Forelimb muscle (tissue), 1 donor: ENCODE measurements at regions not wholly inside any gene's neighbourhood (a gene's known extent, or its start where the extent isn't known, plus 50 kb on each side); places are given as distances from the start of the nearest gene placed in this dataset.
"Not testable (repeated sequence)": the region's sequence is repeated elsewhere in the genome, so short reads cannot be mapped to it uniquely, and the experiment has no call there.

Source experiments
- DNase-seq: peaks from one replicate; pipeline ENCODE4 v3.0.0-alpha.2; 2013; ENCODE audit warnings: low read depth

GRCh38 chr2:81073412-81073811, 768.9 kb upstream of the LRRTM1 start:
- DNase-seq: no peak

DNA sequence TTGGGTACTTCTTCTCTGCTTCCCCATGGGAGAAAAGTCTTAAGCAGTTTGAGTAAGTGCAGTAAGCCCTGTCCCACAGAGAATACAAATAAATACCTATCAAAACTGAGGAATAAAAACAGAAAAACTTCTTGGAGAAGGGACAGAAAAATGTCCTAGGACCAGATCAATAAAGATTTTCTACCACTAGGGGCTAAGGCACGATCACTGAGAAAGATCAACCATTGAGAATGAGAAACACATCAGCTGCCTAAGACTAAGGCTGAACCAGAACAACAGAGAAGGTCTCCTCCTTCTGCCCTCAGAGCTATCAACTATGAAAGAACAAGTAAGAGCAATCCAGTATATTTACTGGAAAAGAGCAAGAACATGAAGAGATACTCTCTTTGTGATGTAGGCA, 763.6 kb upstream of the LRRTM1 start:
- DNase-seq: no peak

- no peak for DNase-seq
Measured at GRCh38 chr2:81061016-81061415, 756.5 kb upstream of the LRRTM1 start.

DNA sequence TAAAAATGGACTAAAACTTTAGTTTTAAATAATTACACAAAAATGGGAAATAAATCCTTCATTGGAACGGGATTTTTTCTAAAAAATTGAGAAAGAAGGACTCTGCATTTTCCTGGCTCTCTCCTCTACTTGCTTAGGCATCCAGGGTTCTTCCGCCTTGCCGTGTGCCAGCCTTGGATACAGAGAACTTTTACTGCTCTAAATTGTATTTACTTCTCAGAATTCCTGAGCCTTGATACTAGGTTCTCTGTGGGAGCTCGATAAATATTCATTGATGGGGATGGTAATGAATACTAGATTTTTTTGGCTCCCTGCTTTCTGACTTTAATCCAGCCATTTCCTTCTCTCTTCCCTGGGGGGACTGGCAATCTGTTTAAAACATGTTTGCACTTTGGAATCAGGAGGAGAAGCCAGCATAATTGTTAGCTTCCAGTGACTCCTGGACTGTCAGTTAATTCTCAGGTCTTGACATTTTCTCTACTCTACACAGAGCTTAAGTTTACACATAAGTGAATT, 746.1 kb upstream of the LRRTM1 start:
- DNase-seq: no peak

- DNase-seq: no peak
Measured at GRCh38 chr2:81043681-81044080, 739.1 kb upstream of the LRRTM1 start.

- DNase-seq: no peak
Measured at GRCh38 chr2:81007104-81007503, 702.6 kb upstream of the LRRTM1 start.

GRCh38 chr2:81002906-81003305, 698.4 kb upstream of the LRRTM1 start:
- no peak for DNase-seq

GRCh38 chr2:80987466-80987865, 682.9 kb upstream of the LRRTM1 start:
- DNase-seq: no peak

DNA sequence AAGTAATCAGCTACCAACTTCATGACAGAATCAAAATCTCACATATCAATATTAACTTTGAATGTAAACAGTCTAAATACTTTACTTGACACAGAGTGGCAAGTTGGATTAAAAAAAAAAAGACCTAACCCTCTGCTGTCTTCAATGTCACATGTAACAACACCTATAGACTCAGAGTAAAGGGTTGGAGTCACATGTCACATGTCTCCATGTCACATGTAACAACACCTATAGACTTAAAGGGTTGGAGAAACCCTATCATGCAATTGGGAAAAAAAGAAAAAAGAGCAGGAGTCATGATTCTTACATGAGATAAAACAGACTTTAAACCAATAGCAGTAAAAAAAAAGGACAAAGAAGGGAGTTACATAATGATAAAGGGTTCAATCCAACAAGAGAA, 665.3 kb upstream of the LRRTM1 start:
- no peak for DNase-seq

DNA sequence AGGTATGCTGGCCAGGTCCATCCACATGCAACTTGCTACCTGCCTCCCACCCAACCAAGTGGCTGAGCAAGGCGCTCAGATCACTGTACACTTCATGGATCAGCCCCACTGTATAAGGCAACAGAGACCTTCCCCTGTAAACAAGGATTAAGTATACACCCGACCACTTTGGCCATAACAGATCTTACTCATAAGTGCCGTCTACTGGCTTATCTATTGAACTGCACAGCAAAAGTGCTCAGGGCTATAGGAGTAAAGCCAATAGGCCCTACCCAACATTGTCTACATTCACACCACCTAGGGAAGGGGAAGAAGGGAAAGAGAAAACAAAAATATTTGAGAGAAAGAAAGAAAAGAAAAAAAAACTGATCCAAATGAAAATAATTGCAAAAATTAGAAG, 663.9 kb upstream of the LRRTM1 start:
- DNase-seq: no peak

- no peak for DNase-seq
Measured at GRCh38 chr2:80947601-80948130, 643.1 kb upstream of the LRRTM1 start.

GRCh38 chr2:80943487-80943886, 638.9 kb upstream of the LRRTM1 start:
- no peak for DNase-seq

DNA sequence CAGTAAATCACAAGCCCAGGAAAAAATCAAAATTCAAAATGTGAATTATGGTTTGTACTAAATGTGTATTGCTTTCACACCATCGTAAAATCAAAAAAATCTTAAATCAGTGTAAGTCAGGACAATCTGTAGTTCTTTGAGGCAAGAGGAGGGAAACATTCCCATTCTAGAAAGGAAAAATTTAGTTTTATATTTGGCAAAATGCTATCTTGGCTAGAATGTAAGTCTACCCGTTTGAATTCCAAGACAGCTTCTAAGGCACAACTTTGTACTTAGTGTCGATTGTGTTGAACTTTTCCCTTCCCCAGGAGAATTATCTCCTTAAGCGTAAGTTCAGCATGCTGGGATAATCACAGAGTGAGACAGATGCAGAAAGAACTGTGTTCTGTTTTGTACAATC, 638.2 kb upstream of the LRRTM1 start:
- DNase-seq: no peak

- DNase-seq: no peak
Measured at GRCh38 chr2:80938463-80938862, 633.9 kb upstream of the LRRTM1 start.

DNA sequence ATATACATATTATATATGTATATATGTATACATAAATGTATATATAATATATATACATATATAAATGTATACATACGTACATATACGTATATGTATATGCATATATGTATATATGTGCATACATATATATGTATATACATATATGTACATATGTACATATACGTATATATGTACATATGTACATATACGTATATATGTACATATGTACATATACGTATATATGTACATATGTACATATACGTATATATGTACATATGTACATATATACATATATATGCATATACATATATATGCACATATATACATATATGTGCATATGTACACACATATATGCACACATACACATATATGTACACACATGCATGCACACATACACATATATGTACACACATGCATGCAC, 627.3 kb upstream of the LRRTM1 start:
- not testable (repeated sequence) for DNase-seq

DNA sequence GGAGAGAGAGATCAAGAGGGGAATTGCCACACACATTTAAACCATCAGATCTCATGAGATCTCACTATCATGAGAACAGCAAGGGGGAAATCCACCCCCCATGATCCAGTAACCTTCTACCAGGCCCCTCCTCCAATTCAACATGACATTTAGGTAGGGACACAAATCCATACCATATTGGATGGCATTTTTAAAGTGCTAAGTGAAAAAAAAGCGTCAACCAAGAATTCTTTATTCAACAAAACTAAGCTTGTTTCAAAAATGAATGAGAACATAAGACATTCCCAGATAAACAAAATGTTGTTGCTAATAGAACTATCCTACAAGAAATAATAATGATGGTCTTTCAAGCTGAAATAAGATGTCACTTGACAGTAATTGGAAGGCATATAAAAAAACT, 626.2 kb upstream of the LRRTM1 start:
- DNase-seq: no peak

- no peak for DNase-seq
Measured at GRCh38 chr2:80926168-80926567, 621.6 kb upstream of the LRRTM1 start.

- DNase-seq: no peak
Measured at GRCh38 chr2:80896576-80896975, 592.0 kb upstream of the LRRTM1 start.

- no peak for DNase-seq
Measured at GRCh38 chr2:80894486-80894885, 589.9 kb upstream of the LRRTM1 start.

GRCh38 chr2:80893711-80894110, 589.2 kb upstream of the LRRTM1 start:
- DNase-seq: no peak

GRCh38 chr2:80889009-80889408, 584.5 kb upstream of the LRRTM1 start:
- DNase-seq: no peak

- no peak for DNase-seq
Measured at GRCh38 chr2:80887841-80888378, 583.4 kb upstream of the LRRTM1 start.

DNA sequence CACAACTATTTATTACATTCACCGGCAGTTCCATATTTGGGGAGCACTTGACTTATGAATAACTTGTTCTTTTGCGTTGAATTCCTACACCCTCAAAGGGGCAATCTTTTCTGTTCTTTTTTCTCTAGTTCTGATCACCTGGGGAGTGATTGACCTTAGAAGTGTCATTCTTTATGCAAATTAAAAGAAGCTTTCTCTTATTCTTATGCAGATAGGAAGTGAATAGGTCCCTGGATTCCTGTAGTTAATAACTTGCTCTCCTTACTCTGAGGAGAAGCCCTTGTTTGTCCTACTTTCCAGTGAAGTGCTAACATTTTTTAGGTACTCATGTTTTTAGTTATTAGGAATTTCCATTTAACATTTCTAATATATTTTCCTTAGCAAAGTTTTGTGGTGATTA, 569.8 kb upstream of the LRRTM1 start:
- no peak for DNase-seq

GRCh38 chr2:80869858-80870438, 565.4 kb upstream of the LRRTM1 start:
- DNase-seq: no peak
